Fibroblast of mammary gland (primary cell): ENCODE measurements at regions not wholly inside any gene's neighbourhood (a gene's known extent, or its start where the extent isn't known, plus 50 kb on each side); places are given as distances from the start of the nearest gene placed in this dataset.

ENCODE experiments used
- DNase-seq: peaks from one replicate; pipeline ENCODE4 v3.0.0-alpha.2; 2010; ENCODE audit warnings: low read depth
- H3K4me3 ChIP-seq: 2 replicates; pipeline ENCODE4 v1.5.1; 2011; ENCODE audit warnings: low read depth, mild to moderate bottlenecking, low read length, moderate library complexity; ENCODE audit not compliant: control insufficient read depth
- TF ChIP-seq, protein P1 (sequence below): conservative IDR thresholded peaks from 2 replicates; pipeline ENCODE4 v1.5.1; 2011; ENCODE audit warnings: low read depth, low read length, inconsistent platforms; ENCODE audit not compliant: control insufficient read depth, insufficient read depth

DNA sequence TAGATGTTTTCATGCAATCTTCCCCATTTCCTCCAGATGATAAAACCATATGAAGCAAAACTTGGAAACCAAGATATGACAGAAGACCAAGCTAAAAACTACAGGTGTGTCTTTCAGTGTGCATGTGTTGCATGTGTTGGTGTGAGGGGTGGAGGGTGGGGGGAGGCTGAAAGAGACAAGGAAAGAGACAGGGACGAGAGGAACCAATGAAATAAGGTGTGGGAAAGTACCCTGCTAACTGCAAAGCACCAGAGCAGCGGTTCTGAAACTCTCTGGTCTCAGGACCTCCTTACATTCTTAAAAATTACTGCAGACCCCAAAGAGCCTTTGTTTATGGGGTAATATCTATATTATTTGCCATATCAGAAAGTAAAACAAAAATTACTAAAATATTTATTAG lies 87.4 kb upstream of the HIVEP3 start:
- TF ChIP-seq, protein P1, sequence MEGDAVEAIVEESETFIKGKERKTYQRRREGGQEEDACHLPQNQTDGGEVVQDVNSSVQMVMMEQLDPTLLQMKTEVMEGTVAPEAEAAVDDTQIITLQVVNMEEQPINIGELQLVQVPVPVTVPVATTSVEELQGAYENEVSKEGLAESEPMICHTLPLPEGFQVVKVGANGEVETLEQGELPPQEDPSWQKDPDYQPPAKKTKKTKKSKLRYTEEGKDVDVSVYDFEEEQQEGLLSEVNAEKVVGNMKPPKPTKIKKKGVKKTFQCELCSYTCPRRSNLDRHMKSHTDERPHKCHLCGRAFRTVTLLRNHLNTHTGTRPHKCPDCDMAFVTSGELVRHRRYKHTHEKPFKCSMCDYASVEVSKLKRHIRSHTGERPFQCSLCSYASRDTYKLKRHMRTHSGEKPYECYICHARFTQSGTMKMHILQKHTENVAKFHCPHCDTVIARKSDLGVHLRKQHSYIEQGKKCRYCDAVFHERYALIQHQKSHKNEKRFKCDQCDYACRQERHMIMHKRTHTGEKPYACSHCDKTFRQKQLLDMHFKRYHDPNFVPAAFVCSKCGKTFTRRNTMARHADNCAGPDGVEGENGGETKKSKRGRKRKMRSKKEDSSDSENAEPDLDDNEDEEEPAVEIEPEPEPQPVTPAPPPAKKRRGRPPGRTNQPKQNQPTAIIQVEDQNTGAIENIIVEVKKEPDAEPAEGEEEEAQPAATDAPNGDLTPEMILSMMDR: no peak
- DNase-seq: no peak
- no peak overlapping the region for H3K4me3 ChIP-seq

DNA sequence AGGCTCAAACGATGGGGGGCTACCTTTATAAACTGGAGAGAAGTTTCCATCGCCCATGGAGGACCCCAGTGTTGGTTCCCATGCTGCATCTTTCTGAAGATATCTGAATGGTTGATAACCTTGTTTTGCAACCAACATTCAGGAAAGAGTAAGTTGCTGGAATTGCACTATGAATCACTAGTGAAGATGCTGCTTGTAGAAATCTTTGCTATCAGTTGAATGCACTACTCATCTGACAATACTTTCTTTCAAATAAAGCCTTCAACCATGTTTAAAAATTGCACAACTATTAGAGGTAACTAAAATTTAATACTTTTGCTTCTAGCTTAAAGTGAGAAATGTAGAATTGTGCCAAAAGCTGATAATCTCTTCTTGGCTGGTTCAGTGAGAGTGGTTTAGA lies 86.8 kb upstream of the HIVEP3 start:
- no peak overlapping the region for H3K4me3 ChIP-seq
- no peak for DNase-seq
- TF ChIP-seq, protein P1: no peak

DNA sequence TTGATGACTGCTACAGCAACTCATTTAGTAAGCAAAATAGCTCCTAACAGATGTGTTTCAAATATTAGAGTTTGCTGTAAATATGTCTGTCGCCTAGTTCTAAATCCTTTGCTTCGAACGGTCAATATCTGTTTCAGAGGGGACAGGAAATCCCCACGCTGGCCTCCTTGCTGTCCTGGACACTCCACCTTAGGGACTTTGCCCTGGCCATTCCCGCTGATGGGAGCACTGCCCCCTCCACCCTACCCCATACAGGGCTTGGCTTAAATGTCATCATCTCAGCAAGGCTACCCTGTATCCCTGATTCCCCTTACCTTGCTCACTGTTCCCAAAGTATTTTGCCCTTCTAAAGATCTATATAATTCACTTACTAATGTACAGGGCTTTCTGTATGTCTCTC lies 86.1 kb upstream of the HIVEP3 start:
- TF ChIP-seq, protein P1: no peak
- DNase-seq: no peak
- no peak overlapping the region for H3K4me3 ChIP-seq

DNA sequence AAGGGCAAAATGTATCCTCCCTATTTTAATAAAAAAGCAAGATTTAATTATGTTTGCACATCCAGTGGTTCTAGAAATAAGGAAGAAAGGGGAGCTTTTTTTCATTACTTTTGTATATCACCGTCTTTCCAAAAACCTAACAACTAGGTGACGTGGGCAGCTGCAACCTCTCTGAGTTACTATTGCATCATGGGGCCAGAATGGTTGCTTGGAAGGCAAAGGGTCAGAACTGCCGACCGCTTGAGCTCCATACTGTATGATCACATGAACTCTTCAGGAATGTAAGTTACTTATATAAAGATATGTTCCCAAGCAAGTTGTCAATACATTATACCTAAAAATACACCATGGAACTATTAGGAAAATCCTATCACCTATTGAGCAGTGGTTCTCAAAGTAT lies 85.6 kb upstream of the HIVEP3 start:
- TF ChIP-seq, protein P1: no peak
- no peak overlapping the region for H3K4me3 ChIP-seq
- DNase-seq: no peak

DNA sequence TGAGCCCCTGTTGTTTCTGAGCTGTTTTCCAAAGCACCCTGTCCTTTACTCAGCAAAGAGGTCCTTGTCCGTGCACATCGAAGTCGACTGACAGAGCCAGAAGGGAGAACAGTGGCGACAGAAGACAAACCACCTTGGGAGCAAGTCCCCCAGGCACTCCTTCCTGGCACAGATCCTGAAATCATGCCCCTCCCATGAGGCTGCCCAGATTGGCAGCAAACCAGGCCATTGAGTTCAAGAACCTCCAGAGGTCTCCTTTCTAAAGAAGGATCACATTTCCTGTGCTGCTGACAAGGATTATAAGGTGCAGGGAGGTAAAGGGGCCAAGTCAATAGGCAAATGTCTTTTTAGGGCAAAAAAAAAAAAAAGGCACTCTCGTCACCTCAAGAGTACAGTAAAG lies 84.7 kb upstream of the HIVEP3 start:
- no peak overlapping the region for H3K4me3 ChIP-seq
- TF ChIP-seq, protein P1: no peak
- DNase-seq: no peak

DNA sequence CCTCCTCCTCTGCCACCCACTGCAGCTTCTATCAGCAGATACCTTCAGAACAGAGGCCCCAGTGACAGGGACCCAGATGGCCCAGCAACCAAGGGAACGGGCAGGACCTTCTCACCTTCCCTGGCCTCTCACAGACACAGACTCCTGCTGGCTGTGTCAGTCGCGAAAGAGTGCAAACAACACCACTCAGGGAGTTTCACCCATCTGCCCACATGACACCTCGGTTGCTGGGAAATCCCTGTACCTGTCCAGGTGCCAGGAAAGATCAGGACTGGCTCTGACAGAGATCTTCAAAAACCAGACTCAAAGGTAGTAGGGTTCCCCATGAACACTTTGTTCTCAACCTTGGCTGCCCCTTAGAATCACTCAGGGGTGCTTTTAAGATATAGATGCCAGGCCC lies 83.5 kb upstream of the HIVEP3 start:
- no peak overlapping the region for H3K4me3 ChIP-seq
- DNase-seq: no peak
- TF ChIP-seq, protein P1: no peak

DNA sequence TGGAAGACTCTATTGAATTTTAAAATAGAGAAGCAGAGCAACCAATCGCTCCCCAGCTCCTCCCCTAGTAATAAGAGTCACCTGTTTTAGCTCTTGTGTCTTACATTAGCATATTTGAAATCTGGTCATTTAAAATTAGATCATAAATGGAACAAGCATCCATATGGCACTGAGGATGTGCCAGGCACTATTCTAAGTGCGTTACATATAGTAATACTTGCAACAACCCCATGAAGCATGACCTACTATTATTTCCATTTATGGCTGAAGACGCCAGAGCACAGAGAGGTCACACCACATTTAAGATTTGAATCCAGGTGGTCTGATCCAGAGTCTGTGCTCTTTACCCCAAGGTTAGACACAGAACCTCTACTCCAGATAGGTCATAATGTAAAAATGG lies 82.0 kb upstream of the HIVEP3 start:
- TF ChIP-seq, protein P1: no peak
- DNase-seq: no peak
- H3K4me3 ChIP-seq: no peak overlapping the region
